Esophagus muscularis mucosa (tissue), 4 donors: ENCODE measurements at regions not wholly inside any gene's neighbourhood (a gene's known extent, or its start where the extent isn't known, plus 50 kb on each side); places are given as distances from the start of the nearest gene placed in this dataset.
"Not testable (repeated sequence)": the region's sequence is repeated elsewhere in the genome, so short reads cannot be mapped to it uniquely, and the experiment has no call there.

Experiments used
- DNase-seq: peaks from one replicate; pipeline ENCODE4 v3.0.0-alpha.2; 2017; ENCODE audit errors: extremely low spot score
- H3K27ac ChIP-seq, 4 donors: fragments of 200-600 bp; sonication (generic); replicated peaks in 1 of 4; 1 replicate in 3 of 4; 2 replicates in 1 of 4; pipeline ENCODE4 v1.5.1; 2016 to 2019; ENCODE audit warnings: mild to moderate bottlenecking in 1 of 4
- H3K27me3 ChIP-seq, 4 donors: fragments of 200-600 bp; sonication (generic); one replicate each; pipeline versions ENCODE4 v1.5.1 to v1.6.0; 2016 to 2019
- H3K36me3 ChIP-seq, 4 donors: fragments of 200-600 bp; sonication (generic); one replicate each; pipeline ENCODE4 v1.5.1; 2016 to 2019
- H3K4me1 ChIP-seq, 4 donors: fragments of 200-600 bp; sonication (generic); one replicate each; pipeline ENCODE4 v1.5.1; 2016 to 2019
- H3K4me3 ChIP-seq, 4 donors: fragments of 200-600 bp; sonication (generic); 1 replicate in 2 of 4; 2 replicates in 2 of 4; pipeline ENCODE4 v1.5.1; 2016 to 2019; ENCODE audit warnings: mild to moderate bottlenecking in 4 of 4, moderate library complexity in 1 of 4
- H3K9me3 ChIP-seq, 4 donors: fragments of 200-600 bp; sonication (generic); 1 replicate in 3 of 4; 2 replicates in 1 of 4; pipeline ENCODE4 v1.5.1; 2016 to 2019
- CTCF ChIP-seq, 3 experiments: fragments of 200-600 bp in 2 of 3; fragments of 450-650 bp in 1 of 3; sonication (generic) in 2 of 3; IDR thresholded peaks; one replicate each; pipeline ENCODE4 v1.5.1; 2017 to 2019; ENCODE audit warnings: antibody characterized with exemption in 3 of 3, mild to moderate bottlenecking in 2 of 3, moderate library complexity in 1 of 3
- EP300 ChIP-seq: sonication (generic); formaldehyde crosslinking; IDR thresholded peaks from one replicate; pipeline ENCODE4 v1.6.1; 2017; ENCODE audit warnings: antibody characterized with exemption
- POLR2A ChIP-seq: fragments of 450-650 bp; IDR thresholded peaks from one replicate; pipeline ENCODE4 v1.6.1; 2017; ENCODE audit warnings: antibody characterized with exemption, moderate library complexity, mild to moderate bottlenecking, low read depth
- POLR2AphosphoS5 ChIP-seq, 2 donors: sonication (generic); formaldehyde crosslinking; IDR thresholded peaks; one replicate each; pipeline ENCODE4 v1.6.1; 2017; ENCODE audit warnings: antibody characterized with exemption in 2 of 2
- WGBS: methylation state at CpG from one replicate; pipeline ENCODE4 v1.1.5; 2018; 5-methylcytosine and 5-hydroxymethylcytosine counted together
- intact Hi-C: fragments of 100-400 bp; cut with DNase I; formaldehyde crosslinking; loops from one replicate; pipeline ENCODE4 v1.15.1; 2023

GRCh38 chr13:79183231-79183630 is 222.8 kb downstream of the RBM26 start:
- H3K27ac ChIP-seq, result no peak overlapping the region
- no peaks in the 10 kb centered on the region for H3K36me3 ChIP-seq
- peaks cover 0 to 11% (median 0%) of the 10 kb centered on the region in 4 donors for H3K4me1 ChIP-seq
- H3K27me3 ChIP-seq, result no peaks in the 10 kb centered on the region
- no peak for DNase-seq
- H3K9me3 ChIP-seq, result no peaks in the 10 kb centered on the region
- 100% methylated on average over 2 of the region's 2 CpGs for WGBS
- TF ChIP-seq EP300 (no peak), POLR2AphosphoS5 (IDR thresholded peaks at IDR 0.05) (no peak), CTCF (IDR thresholded peaks at IDR 0.05) (no peak), POLR2A (no peak)
- H3K4me3 ChIP-seq, result no peak overlapping the region
- intact Hi-C loops, result no loop called here

DNA sequence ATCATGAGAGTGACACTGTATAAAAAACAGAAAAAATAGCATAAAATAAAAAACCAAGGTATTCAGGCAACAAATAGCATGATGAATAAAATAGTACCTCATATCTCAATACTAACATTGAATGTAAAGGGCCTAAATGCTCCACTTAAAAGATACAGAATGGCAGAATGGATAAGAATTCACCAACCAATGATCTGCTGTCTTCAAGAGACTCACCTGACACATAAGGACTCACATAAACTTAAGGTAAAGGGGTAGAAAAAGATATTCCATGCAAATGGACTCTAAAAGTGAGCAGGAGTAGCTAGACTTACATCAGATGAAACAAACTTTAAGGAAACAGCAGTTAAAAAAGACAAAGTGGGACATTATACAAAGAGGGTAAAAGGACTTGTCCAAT is 232.4 kb downstream of the RBM26 start:
- H3K27me3 ChIP-seq, DNase-seq, H3K36me3 ChIP-seq, H3K4me3 ChIP-seq, H3K27ac ChIP-seq, intact Hi-C loops, H3K4me1 ChIP-seq: not testable (repeated sequence)
- H3K9me3 ChIP-seq, result peaks cover 0 to 24% (median 0%) of the 10 kb centered on the region in 4 donors

DNA sequence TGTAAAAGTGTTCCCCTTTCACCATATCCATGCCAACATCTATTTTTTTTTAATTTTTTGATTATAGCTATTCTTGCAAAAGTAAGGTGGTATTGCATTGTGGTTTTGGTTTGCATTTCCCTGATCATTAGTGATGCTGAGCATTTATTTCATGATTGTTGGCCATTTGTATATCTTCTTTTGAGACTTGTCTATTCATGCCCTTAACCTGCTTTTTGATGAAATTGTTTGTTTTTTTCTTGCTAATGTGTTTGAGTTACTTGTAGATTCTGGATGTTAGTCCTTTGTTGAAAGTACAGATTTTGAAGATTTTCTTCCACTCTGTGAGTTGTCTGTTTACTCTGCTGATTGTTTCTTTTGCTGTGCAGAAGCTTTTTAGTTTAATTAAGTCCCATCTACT is 233.1 kb downstream of the RBM26 start:
- H3K27me3 ChIP-seq, DNase-seq, intact Hi-C loops, H3K4me1 ChIP-seq, H3K27ac ChIP-seq, H3K36me3 ChIP-seq, H3K4me3 ChIP-seq: not testable (repeated sequence)
- peaks cover 0 to 24% (median 0%) of the 10 kb centered on the region in 4 donors for H3K9me3 ChIP-seq

DNA sequence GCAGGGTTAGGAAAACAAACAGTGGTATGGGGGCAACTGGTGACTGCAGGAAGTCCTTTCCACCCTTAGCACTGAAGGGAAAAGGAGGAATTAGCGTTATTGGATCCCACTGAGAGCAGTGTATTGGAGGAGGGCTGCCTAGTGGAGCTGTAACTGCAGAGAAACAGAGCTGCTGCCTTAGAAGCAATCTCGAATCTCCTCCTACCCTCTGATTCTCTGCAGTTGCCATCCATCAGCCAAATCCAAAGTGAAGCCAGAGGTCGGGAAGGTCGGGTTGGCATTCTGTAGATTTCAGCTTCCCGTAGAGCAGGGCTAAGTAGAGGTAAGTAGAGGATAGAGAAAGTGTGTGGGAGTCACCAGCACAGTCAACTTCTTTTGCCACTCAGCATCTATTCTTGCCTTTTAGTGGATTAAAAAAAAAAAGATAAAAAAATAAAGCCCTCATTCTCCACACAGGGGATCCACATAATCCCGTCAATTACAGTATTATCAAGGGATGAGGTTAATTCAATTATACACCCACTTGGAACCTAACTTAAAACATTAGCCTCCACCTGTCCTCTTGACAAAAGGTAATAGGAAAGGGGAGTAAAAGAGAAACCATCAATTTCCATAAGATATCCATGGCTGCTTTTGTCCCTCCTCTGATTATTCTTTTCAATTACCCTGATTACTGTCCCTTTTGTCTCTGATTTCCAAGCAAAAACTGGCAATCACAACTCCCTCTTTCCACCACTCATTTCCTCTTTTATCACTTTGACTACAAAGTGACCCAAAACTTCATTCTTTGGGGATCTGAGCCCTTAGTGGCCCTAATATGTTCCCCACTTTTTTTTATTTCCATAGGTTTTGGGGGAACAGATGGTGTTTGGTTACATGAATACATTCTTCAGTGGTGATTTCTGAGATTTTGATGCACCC is 234.7 kb downstream of the RBM26 start:
- Histone ChIP-seq H3K27me3 (no peaks in the 10 kb centered on the region), H3K4me3 (no peak overlapping the region), H3K36me3 (no peaks in the 10 kb centered on the region), H3K27ac (no peak overlapping the region), H3K4me1 (no peaks in the 10 kb centered on the region), H3K9me3 (peaks cover 0 to 21% (median 0%) of the 10 kb centered on the region in 4 donors)
- TF ChIP-seq POLR2AphosphoS5 (IDR thresholded peaks at IDR 0.05) (no peak), EP300 (no peak), POLR2A (no peak), CTCF (IDR thresholded peaks at IDR 0.05) (no peak)
- no peak for DNase-seq
- WGBS, result 41% methylated on average over 6 of the region's 6 CpGs
- intact Hi-C loops, result no loop called here

DNA sequence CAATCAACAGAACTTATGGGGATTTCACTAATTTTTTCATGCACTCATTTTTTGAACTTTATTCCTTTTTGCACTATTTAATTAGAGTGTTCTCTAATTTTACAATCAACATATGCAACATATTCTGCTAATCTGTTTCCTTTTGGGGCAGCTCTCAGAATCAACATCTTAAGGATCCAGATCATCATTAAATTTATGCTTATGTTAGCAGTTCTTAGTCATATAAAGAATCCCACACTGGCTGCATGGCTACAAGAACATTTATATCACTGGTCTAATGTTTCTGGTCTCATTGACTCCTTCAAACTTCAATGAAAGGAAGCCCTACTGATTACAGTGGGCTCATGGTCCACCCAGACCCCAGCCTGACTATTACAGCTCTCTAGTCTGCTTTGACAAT is 245.2 kb downstream of the RBM26 start:
- H3K27me3 ChIP-seq, result no peaks in the 10 kb centered on the region
- no peaks in the 10 kb centered on the region for H3K9me3 ChIP-seq
- no peaks in the 10 kb centered on the region for H3K4me1 ChIP-seq
- TF ChIP-seq EP300 (no peak), POLR2AphosphoS5 (IDR thresholded peaks at IDR 0.05) (no peak), CTCF (IDR thresholded peaks at IDR 0.05) (no peak), POLR2A (no peak)
- no peak overlapping the region for H3K27ac ChIP-seq
- no peak for DNase-seq
- H3K36me3 ChIP-seq, result no peaks in the 10 kb centered on the region
- no peak overlapping the region for H3K4me3 ChIP-seq
- intact Hi-C loops, result no loop called here

- Histone ChIP-seq H3K4me3 (no peak overlapping the region), H3K27me3 (no peaks in the 10 kb centered on the region), H3K36me3 (no peaks in the 10 kb centered on the region), H3K9me3 (no peaks in the 10 kb centered on the region), H3K4me1 (no peaks in the 10 kb centered on the region), H3K27ac (no peak overlapping the region)
- TF ChIP-seq EP300 (no peak), POLR2A (no peak), POLR2AphosphoS5 (IDR thresholded peaks at IDR 0.05) (no peak), CTCF (IDR thresholded peaks at IDR 0.05) (no peak)
- intact Hi-C loops, result no loop called here
- WGBS, result 37% methylated on average over 2 of the region's 2 CpGs
- no peak for DNase-seq
Measured at GRCh38 chr13:79155883-79156282, 250.2 kb downstream of the RBM26 start.
